ENCODE measurements at regions not wholly inside any gene's neighbourhood (a gene's known extent, or its start where the extent isn't known, plus 50 kb on each side); places are given as distances from the start of the nearest gene placed in this dataset.

DNA sequence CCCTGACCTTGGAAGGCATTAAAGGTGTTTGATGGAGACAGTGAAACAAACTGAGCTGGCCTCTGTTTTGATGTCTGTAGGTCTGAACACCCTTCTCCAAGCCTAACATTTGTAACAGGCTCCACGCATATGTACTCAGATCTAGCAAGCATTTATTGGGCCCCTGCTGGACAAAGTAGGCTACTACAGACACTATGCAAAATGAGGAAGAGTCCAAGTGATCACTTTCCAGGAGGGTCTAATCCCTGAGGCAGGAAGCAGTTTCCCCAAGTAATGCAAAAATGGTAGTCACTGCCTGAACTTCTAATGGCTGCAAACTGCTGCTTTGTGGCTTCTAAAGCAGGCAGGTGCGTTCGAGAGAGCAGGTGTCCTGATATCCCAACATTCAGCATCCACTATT lies 405.8 kb downstream of the MED13L start:
- CTCF ChIA-PET: interaction anchor here (0.7 to 9.2 kb wide), 12 partner anchors 11 to 87 kb away, joined by 3 to 67 read pairs (median 3); no protein-coding TSS in a partner anchor

DNA sequence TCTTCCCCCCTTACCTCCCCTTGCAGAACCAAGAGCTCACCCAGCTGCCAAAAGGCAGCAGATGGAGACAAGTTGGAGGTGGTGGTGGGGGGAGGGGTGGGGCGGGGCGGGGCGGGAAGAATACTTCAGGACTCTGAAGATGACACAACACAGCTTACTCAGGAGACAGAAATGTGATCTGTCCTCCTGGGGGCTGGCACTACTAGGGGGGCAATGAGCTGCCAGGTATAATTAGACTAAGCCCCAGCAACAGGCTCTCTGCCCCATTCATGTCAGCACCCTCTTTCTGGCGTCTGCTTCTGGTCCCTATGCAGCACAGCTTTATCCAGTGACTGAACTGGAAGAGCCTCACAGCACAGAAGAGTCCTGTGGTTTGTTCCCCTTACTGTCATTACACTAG lies 407.0 kb downstream of the MED13L start:
- POLR2A ChIA-PET: no interaction called here
- Histone ChIP-seq H3K27ac (peak overlapping the region; percentile 15 to 51; a peak in 2 of 6 replicates), H3K4me2 (peak overlapping the region; percentile 37; the same call in 1 of the 3 replicates), H3K4me1 (peaks cover 36% of the 10 kb centered on the region), H3K4me3 (no peak overlapping the region), H3K9me3 (no peaks in the 10 kb centered on the region)
- TF ChIP-seq HOXB5 (CRISPR knock-in tag; IDR thresholded peaks at IDR 0.05) (no peak), KDM5A (IDR thresholded peaks at IDR 0.05) (no peak), HEYL (CRISPR knock-in tag; IDR thresholded peaks at IDR 0.05) (no peak), RAD21 (conservative IDR thresholded peaks at IDR 0.05 in 1 of 2, IDR thresholded peaks at IDR 0.05 in 1 of 2) (no peak), HOXB13 (CRISPR knock-in tag; IDR thresholded peaks at IDR 0.05; ENCODE audit: low read depth) (no peak), EHMT2 (IDR thresholded peaks at IDR 0.05; ENCODE audit: low read depth) (no peak)
- TF ChIP-seq, protein P1, sequence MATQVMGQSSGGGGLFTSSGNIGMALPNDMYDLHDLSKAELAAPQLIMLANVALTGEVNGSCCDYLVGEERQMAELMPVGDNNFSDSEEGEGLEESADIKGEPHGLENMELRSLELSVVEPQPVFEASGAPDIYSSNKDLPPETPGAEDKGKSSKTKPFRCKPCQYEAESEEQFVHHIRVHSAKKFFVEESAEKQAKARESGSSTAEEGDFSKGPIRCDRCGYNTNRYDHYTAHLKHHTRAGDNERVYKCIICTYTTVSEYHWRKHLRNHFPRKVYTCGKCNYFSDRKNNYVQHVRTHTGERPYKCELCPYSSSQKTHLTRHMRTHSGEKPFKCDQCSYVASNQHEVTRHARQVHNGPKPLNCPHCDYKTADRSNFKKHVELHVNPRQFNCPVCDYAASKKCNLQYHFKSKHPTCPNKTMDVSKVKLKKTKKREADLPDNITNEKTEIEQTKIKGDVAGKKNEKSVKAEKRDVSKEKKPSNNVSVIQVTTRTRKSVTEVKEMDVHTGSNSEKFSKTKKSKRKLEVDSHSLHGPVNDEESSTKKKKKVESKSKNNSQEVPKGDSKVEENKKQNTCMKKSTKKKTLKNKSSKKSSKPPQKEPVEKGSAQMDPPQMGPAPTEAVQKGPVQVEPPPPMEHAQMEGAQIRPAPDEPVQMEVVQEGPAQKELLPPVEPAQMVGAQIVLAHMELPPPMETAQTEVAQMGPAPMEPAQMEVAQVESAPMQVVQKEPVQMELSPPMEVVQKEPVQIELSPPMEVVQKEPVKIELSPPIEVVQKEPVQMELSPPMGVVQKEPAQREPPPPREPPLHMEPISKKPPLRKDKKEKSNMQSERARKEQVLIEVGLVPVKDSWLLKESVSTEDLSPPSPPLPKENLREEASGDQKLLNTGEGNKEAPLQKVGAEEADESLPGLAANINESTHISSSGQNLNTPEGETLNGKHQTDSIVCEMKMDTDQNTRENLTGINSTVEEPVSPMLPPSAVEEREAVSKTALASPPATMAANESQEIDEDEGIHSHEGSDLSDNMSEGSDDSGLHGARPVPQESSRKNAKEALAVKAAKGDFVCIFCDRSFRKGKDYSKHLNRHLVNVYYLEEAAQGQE (IDR thresholded peaks at IDR 0.05): no peak
- TF ChIP-seq, protein P2, sequence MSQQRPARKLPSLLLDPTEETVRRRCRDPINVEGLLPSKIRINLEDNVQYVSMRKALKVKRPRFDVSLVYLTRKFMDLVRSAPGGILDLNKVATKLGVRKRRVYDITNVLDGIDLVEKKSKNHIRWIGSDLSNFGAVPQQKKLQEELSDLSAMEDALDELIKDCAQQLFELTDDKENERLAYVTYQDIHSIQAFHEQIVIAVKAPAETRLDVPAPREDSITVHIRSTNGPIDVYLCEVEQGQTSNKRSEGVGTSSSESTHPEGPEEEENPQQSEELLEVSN (IDR thresholded peaks at IDR 0.05; ENCODE audit: borderline replicate concordance, low read depth): no peak
- FAIRE-seq (no peak), ATAC-seq (no peak), DNase-seq (ENCODE audit: low read depth in 1 of 2, low spot score in 1 of 2) (no peak)
- CTCF ChIA-PET: interaction anchor here (0.8 to 9.2 kb wide), 12 partner anchors 9 to 811 kb away, joined by 3 to 67 read pairs (median 3); no protein-coding TSS in a partner anchor
- WGBS (ENCODE audit: missing lambda C conversion rate): 9% methylated on average over 4 of the region's 4 CpGs

More for the DNA sequence above, 405.8 kb downstream of the MED13L start:
- TF ChIP-seq MAFK (IDR thresholded peaks at IDR 0.05; ENCODE audit: partially characterized antibody) (no peak), TFCP2L1 (CRISPR knock-in tag; IDR thresholded peaks at IDR 0.05) (no peak), RFX5 (IDR thresholded peaks at IDR 0.05) (no peak), EHF (CRISPR knock-in tag; IDR thresholded peaks at IDR 0.05) (no peak), RAD21 (conservative IDR thresholded peaks at IDR 0.05 in 1 of 2, IDR thresholded peaks at IDR 0.05 in 1 of 2) (peak in 1 of 2 experiments; percentile 25; a peak in 1 of 5 replicates), FOSB (CRISPR knock-in tag; IDR thresholded peaks at IDR 0.05) (no peak), PHF8 (IDR thresholded peaks at IDR 0.05; ENCODE audit: borderline replicate concordance, low read depth) (no peak), CBX2 (IDR thresholded peaks at IDR 0.05; ENCODE audit: borderline replicate concordance, low read depth) (no peak)
- TF ChIP-seq, protein P3, sequence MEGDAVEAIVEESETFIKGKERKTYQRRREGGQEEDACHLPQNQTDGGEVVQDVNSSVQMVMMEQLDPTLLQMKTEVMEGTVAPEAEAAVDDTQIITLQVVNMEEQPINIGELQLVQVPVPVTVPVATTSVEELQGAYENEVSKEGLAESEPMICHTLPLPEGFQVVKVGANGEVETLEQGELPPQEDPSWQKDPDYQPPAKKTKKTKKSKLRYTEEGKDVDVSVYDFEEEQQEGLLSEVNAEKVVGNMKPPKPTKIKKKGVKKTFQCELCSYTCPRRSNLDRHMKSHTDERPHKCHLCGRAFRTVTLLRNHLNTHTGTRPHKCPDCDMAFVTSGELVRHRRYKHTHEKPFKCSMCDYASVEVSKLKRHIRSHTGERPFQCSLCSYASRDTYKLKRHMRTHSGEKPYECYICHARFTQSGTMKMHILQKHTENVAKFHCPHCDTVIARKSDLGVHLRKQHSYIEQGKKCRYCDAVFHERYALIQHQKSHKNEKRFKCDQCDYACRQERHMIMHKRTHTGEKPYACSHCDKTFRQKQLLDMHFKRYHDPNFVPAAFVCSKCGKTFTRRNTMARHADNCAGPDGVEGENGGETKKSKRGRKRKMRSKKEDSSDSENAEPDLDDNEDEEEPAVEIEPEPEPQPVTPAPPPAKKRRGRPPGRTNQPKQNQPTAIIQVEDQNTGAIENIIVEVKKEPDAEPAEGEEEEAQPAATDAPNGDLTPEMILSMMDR (IDR thresholded peaks at IDR 0.05): peak; percentile 43
- TF ChIP-seq, protein P1 (IDR thresholded peaks at IDR 0.05): no peak
- TF ChIP-seq, protein P4, sequence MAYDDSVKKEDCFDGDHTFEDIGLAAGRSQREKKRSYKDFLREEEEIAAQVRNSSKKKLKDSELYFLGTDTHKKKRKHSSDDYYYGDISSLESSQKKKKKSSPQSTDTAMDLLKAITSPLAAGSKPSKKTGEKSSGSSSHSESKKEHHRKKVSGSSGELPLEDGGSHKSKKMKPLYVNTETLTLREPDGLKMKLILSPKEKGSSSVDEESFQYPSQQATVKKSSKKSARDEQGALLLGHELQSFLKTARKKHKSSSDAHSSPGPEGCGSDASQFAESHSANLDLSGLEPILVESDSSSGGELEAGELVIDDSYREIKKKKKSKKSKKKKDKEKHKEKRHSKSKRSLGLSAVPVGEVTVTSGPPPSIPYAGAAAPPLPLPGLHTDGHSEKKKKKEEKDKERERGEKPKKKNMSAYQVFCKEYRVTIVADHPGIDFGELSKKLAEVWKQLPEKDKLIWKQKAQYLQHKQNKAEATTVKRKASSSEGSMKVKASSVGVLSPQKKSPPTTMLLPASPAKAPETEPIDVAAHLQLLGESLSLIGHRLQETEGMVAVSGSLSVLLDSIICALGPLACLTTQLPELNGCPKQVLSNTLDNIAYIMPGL (CRISPR knock-in tag; IDR thresholded peaks at IDR 0.05; ENCODE audit: borderline replicate concordance): no peak
- POLR2A ChIA-PET: no interaction called here
- Histone ChIP-seq H3K4me3 (no peak overlapping the region), H3K4me1 (peaks cover 36% of the 10 kb centered on the region), H3K4me2 (peak overlapping the region; percentile 43), H3K9me3 (no peaks in the 10 kb centered on the region), H3K27ac (peak overlapping the region in 1 of 2 experiments; percentile 22; a peak in 3 of 6 replicates)
- DNase-seq (ENCODE audit: low read depth in 1 of 2, low spot score in 1 of 2) (peak; percentile 66 to 69), FAIRE-seq (no peak), ATAC-seq (peak; percentile 85 to 94)
- 19% methylated on average over 3 of the region's 3 CpGs for WGBS (ENCODE audit: missing lambda C conversion rate)

Data from A549 (cell line).